Epithelial cell of proximal tubule (primary cell): ENCODE measurements at regions not wholly inside any gene's neighbourhood (a gene's known extent, or its start where the extent isn't known, plus 50 kb on each side); places are given as distances from the start of the nearest gene placed in this dataset.
"Not testable (repeated sequence)": the region's sequence is repeated elsewhere in the genome, so short reads cannot be mapped to it uniquely, and the experiment has no call there.

Source experiments
- DNase-seq: peaks from one replicate; pipeline ENCODE4 v3.0.0-alpha.2; 2011; ENCODE audit warnings: low read depth
- H3K4me3 ChIP-seq: 2 replicates; pipeline ENCODE4 v1.5.1; 2011; ENCODE audit warnings: low read depth, mild to moderate bottlenecking, low read length
- TF ChIP-seq, protein P1 (sequence below): conservative IDR thresholded peaks from 2 replicates; pipeline ENCODE4 v1.5.1; 2012; ENCODE audit warnings: low read depth, mild to moderate bottlenecking, low read length

DNA sequence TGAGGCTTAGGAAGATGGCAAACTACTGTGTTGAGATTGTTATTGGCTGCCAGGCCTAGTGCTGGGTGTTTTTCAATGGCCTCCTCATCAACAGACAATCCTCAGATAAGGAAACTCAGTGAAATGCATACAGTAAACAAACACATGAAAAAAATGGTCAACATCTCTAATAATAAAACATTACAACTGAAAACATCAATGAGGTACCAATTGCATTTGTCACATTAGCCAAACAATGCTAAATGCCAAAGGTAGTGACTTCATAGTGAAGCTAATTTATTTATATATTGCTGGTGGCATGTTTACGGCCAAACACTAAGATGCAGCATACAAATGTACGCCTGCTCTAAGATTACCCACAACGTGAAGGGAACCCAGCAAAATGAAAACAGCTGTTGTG lies 224.0 kb upstream of the UBL3 start:
- DNase-seq = no peak
- no peak overlapping the region for H3K4me3 ChIP-seq
- TF ChIP-seq, protein P1, sequence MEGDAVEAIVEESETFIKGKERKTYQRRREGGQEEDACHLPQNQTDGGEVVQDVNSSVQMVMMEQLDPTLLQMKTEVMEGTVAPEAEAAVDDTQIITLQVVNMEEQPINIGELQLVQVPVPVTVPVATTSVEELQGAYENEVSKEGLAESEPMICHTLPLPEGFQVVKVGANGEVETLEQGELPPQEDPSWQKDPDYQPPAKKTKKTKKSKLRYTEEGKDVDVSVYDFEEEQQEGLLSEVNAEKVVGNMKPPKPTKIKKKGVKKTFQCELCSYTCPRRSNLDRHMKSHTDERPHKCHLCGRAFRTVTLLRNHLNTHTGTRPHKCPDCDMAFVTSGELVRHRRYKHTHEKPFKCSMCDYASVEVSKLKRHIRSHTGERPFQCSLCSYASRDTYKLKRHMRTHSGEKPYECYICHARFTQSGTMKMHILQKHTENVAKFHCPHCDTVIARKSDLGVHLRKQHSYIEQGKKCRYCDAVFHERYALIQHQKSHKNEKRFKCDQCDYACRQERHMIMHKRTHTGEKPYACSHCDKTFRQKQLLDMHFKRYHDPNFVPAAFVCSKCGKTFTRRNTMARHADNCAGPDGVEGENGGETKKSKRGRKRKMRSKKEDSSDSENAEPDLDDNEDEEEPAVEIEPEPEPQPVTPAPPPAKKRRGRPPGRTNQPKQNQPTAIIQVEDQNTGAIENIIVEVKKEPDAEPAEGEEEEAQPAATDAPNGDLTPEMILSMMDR = no peak

DNA sequence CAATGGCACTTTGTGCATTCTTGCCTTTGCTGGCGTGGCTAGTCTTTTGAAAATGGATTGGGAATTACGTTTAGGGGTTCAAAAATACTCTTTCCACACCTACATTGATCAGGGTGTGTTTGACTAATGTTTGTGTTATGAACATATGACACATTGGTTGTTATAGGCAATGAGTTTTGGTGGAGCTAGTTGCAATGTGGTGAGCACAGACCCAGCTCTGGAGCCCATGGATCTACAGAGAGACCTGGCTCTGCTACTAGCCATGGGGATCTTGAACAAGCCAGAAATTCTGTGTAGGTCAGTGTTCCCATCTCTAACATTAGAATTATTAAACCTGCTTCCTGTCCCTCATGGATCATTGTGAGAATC lies 222.4 kb upstream of the UBL3 start:
- H3K4me3 ChIP-seq = no peak overlapping the region
- no peak for DNase-seq
- TF ChIP-seq, protein P1 = no peak

DNA sequence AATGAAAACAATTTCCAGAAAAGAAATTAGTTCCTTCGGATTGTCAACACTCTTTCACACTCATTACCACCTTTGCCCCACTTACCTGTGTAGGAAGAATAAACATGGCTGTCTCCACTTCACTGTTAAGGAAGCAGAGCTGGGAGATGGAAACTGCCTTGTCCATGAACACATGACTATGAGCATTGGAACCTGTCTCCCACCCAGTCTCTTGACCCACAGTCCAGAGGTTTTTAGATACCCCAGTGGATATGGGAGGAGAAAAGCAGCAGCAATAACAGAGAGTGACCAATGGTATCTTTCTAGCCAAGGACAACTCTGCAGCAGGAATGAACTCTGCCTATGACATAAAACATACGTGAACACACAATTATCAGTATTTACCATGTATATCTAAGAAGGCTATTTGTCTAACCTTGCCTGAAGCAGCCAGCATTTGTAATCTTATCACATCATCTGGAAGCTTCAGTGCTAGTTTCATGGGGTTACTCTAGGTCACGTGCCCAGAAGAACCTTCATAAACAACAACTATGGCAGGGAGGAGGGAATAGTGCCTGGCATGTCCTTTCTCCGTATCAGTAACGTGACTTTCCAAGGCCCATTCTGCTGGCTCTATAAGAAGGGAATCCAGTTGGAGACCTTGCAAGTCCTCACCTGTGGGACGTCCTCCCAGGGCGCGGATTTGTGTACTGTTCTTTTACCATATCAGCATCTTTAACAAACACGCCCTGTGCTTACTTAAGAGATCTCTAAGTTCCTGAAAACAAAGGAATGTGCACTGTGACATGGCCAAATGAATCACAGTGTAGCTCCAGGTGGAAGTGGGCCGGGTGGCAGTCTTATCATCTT lies 221.8 kb upstream of the UBL3 start:
- no peak overlapping the region for H3K4me3 ChIP-seq
- no peak for DNase-seq
- TF ChIP-seq, protein P1 = no peak

DNA sequence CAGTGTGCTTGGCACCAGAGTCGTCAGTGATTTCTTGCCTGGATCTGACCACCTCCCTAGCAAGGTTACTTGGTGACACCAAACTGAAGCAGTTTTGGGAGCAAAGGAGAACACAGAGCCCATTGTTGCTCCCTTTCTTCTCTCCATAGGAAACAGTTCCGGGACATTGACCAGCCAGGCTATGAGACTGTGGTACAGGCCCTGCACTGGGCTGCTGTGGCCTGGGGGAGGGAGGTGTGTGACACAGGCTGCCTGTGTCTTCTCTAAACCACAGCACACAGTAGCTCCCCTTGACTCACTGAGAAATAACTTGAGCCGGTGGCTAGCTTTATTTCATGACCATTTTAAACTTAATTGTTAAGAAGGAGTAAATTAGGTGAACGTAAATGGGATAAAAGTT lies 214.8 kb upstream of the UBL3 start:
- TF ChIP-seq, protein P1 = no peak
- no peak for DNase-seq
- H3K4me3 ChIP-seq = no peak overlapping the region

DNA sequence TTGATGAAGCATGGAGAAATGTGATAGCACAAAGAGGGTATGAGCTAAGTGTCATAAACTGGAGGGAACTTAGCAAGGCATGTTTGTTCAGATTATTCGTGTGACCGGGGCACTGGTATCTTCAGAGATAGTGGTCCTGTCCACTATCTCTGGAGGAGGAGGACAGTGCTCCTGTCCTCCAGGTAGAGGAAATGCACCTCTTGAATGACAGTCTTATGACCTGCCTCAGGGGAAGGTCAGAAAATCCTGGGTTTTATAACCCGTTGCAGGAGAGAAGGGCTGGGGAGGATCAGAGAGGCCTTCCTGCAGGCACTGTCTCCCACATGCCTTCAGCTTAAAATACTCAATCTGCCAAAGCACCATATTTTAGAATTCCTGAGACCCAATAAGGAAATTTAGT lies 213.5 kb upstream of the UBL3 start:
- DNase-seq = no peak
- H3K4me3 ChIP-seq = no peak overlapping the region
- TF ChIP-seq, protein P1 = no peak

DNA sequence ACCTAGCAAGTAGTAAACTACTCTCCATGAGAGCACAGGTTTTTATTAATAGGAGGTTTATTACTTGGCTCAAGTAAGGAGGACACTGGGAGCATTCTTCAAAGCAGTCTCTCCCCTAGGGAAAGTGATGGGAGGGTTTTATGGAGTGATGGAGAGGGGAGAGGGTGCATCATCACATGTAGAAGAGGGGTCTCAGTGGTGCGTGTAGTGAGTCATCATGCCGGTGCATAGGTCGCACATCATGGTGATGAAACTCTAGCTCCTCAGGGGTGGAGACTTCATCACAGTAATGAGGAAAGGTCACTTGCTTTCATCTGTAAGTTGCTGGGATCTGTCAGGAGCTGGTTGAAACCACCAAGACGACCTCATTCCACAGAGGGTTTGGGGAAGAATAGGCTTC lies 210.8 kb upstream of the UBL3 start:
- DNase-seq = no peak
- no peak overlapping the region for H3K4me3 ChIP-seq
- TF ChIP-seq, protein P1 = no peak

DNA sequence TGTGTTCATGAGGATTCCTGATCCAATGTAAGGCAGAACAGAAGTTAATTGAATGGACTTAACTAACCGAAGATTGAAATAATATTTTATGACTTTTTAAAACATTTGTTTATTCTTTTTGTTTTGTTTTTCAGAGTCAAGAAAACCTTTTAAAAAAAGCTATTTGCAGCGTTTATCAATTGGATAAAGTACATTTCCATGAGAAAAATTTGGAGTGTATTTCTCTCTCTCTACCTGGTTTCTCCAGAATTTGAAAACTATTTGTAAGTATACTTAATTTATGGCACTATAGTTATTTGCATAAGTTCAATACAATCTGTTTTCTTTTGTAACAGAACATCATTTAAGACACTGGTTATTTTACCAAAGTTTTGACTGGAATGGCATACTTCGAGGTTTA lies 208.0 kb upstream of the UBL3 start:
- TF ChIP-seq, protein P1 = no peak
- H3K4me3 ChIP-seq = no peak overlapping the region
- DNase-seq = no peak

DNA sequence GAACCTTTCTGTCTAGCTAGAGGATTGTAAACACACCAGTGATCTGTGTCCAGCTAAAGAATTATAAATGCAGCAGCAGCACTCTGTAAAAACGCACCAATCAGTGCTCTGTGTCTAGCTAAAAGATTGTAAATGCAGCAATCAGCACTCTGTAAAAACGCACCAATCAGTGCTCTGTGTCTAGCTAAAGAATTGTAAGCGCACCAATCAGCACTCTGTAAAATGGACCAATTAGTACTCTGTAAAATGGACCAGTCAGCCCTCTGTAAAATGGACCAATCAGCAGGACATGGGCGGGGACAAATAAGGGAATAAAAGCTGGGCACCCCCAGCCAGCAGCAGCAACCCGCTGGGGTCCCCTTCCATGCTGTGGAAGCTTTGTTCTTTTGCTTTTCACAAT lies 204.1 kb upstream of the UBL3 start:
- H3K4me3 ChIP-seq = not testable (repeated sequence)

More for the DNA sequence above, 204.1 kb upstream of the UBL3 start:
- DNase-seq = not testable (repeated sequence)
